ENCODE measurements at regions not wholly inside any gene's neighbourhood (a gene's known extent, or its start where the extent isn't known, plus 50 kb on each side); places are given as distances from the start of the nearest gene placed in this dataset.

- TF ChIP-seq POLR2A (IDR thresholded peaks at IDR 0.05) (no peak), CTCF (IDR thresholded peaks at IDR 0.05) (no peak)
Observed at GRCh38 chr3:144624656-144625055, 653.0 kb downstream of the DIPK2A start.
